ENCODE measurements at regions not wholly inside any gene's neighbourhood (a gene's known extent, or its start where the extent isn't known, plus 50 kb on each side); places are given as distances from the start of the nearest gene placed in this dataset.

- 73 to 83% (median 81%) methylated on average over 3 of the region's 3 CpGs for WGBS, 4 donors
- Histone ChIP-seq H3K27me3 (no peaks in the 10 kb centered on the region), H3K4me1 (no peaks in the 10 kb centered on the region), H3K4me3 (no peak overlapping the region), H3K36me3 (no peaks in the 10 kb centered on the region), H3K9me3 (no peaks in the 10 kb centered on the region), H3K27ac (no peak overlapping the region)
- no peak for TF ChIP-seq POLR2A (IDR thresholded peaks at IDR 0.05)
- ATAC-seq = peak in 1 of 4 donors; percentile 45
- no peak for DNase-seq
- intact Hi-C loops (cut with DNase I) = no loop called here
Observed at GRCh38 chr15:79608066-79608864, 176.1 kb downstream of the MINAR1 start.

GRCh38 chr15:79609506-79609905, 177.4 kb downstream of the MINAR1 start:
- no peak for ATAC-seq

GRCh38 chr15:79610021-79610420, 177.9 kb downstream of the MINAR1 start:
- DNase-seq (no peak), ATAC-seq (no peak)
- Histone ChIP-seq H3K4me3 (no peak overlapping the region), H3K9me3 (no peaks in the 10 kb centered on the region), H3K27me3 (no peaks in the 10 kb centered on the region), H3K4me1 (no peaks in the 10 kb centered on the region), H3K36me3 (no peaks in the 10 kb centered on the region), H3K27ac (no peak overlapping the region)
- TF ChIP-seq POLR2A (IDR thresholded peaks at IDR 0.05) = no peak
- TF ChIP-seq CTCF (IDR thresholded peaks at IDR 0.05) = no peak
- intact Hi-C loops (cut with DNase I) = no loop called here
- WGBS, 4 donors = 60 to 91% (median 79%) methylated on average over 3 of the region's 3 CpGs

More at GRCh38 chr15:79609506-79609905, 177.4 kb downstream of the MINAR1 start:
- no peak overlapping the region for H3K4me3 ChIP-seq
- H3K27ac ChIP-seq = no peak overlapping the region
- 77 to 88% (median 83%) methylated on average over 4 of the region's 4 CpGs for WGBS, 4 donors
- intact Hi-C loops (cut with DNase I) = no loop called here
- H3K27me3 ChIP-seq = no peaks in the 10 kb centered on the region
- H3K4me1 ChIP-seq = no peaks in the 10 kb centered on the region
- H3K9me3 ChIP-seq = no peaks in the 10 kb centered on the region
- no peak for TF ChIP-seq POLR2A (IDR thresholded peaks at IDR 0.05)
- no peak for TF ChIP-seq CTCF (IDR thresholded peaks at IDR 0.05)
- H3K36me3 ChIP-seq = no peaks in the 10 kb centered on the region
- DNase-seq = no peak

- WGBS, 4 donors = 72 to 84% (median 78%) methylated on average over 4 of the region's 4 CpGs
- ATAC-seq = peak in 2 of 4 donors; percentile 13 to 24
- no peaks in the 10 kb centered on the region for H3K4me1 ChIP-seq
- H3K27ac ChIP-seq = no peak overlapping the region
- no peaks in the 10 kb centered on the region for H3K36me3 ChIP-seq
- H3K4me3 ChIP-seq = no peak overlapping the region
- DNase-seq = peak in 4 of 5 donors; percentile 25 to 68 (median 57)
- no peak for TF ChIP-seq POLR2A (IDR thresholded peaks at IDR 0.05)
- TF ChIP-seq CTCF (IDR thresholded peaks at IDR 0.05) = no peak
- intact Hi-C loops (cut with DNase I) = no loop called here
- H3K27me3 ChIP-seq = peaks cover 0 to 3% (median 0%) of the 10 kb centered on the region in 9 donors
- H3K9me3 ChIP-seq = no peaks in the 10 kb centered on the region
Observed at GRCh38 chr15:79615754-79616153, 183.6 kb downstream of the MINAR1 start.

GRCh38 chr15:79617071-79617470, 184.9 kb downstream of the MINAR1 start:
- ATAC-seq = no peak
- TF ChIP-seq CTCF (IDR thresholded peaks at IDR 0.05) = no peak
- TF ChIP-seq POLR2A (IDR thresholded peaks at IDR 0.05) = no peak
- H3K9me3 ChIP-seq = no peaks in the 10 kb centered on the region

More at GRCh38 chr15:79617071-79617470, 184.9 kb downstream of the MINAR1 start:
- no peak for DNase-seq
- Histone ChIP-seq H3K36me3 (no peaks in the 10 kb centered on the region), H3K27ac (no peak overlapping the region), H3K4me3 (no peak overlapping the region), H3K27me3 (peaks cover 0 to 3% (median 0%) of the 10 kb centered on the region in 9 donors), H3K4me1 (no peaks in the 10 kb centered on the region)
- intact Hi-C loops (cut with DNase I) = no loop called here
